HEK293T (cell line): ENCODE measurements at regions not wholly inside any gene's neighbourhood (a gene's known extent, or its start where the extent isn't known, plus 50 kb on each side); places are given as distances from the start of the nearest gene placed in this dataset.

ENCODE experiments used
- ARNT ChIP-seq: fragments of 450-650 bp; IDR thresholded peaks from 2 replicates; pipeline ENCODE4 v1.6.1; 2017; ENCODE audit warnings: mild to moderate bottlenecking
- BHLHE40 ChIP-seq: fragments of 450-650 bp; IDR thresholded peaks from 2 replicates; pipeline ENCODE4 v1.6.1; 2016; ENCODE audit warnings: mild to moderate bottlenecking, moderate library complexity, borderline replicate concordance
- ELF4 ChIP-seq: fragments of 450-650 bp; IDR thresholded peaks from 2 replicates; pipeline ENCODE4 v1.6.1; 2017; ENCODE audit warnings: antibody characterized with exemption
- FOXA1 ChIP-seq: fragments of 450-650 bp; IDR thresholded peaks from 2 replicates; pipeline ENCODE4 v1.6.1; 2016; ENCODE audit warnings: mild to moderate bottlenecking
- FOXK2 ChIP-seq: fragments of 450-650 bp; IDR thresholded peaks from 2 replicates; pipeline ENCODE4 v1.6.1; 2016; ENCODE audit warnings: mild to moderate bottlenecking
- FOXM1 ChIP-seq: fragments of 450-650 bp; IDR thresholded peaks from 2 replicates; pipeline ENCODE4 v1.6.1; 2017; ENCODE audit warnings: mild to moderate bottlenecking, borderline replicate concordance
- HDGF ChIP-seq: fragments of 450-650 bp; IDR thresholded peaks from 2 replicates; pipeline ENCODE4 v1.6.1; 2017; ENCODE audit warnings: antibody characterized with exemption, borderline replicate concordance
- L3MBTL2 ChIP-seq: fragments of 450-650 bp; conservative IDR thresholded peaks from 2 replicates; pipeline ENCODE4 v1.6.1; 2016; ENCODE audit warnings: mild to moderate bottlenecking
- NFRKB ChIP-seq: fragments of 450-650 bp; IDR thresholded peaks from 2 replicates; pipeline ENCODE4 v1.6.1; 2016; ENCODE audit warnings: mild to moderate bottlenecking, moderate library complexity
- SP1 ChIP-seq: fragments of 450-650 bp; IDR thresholded peaks from 2 replicates; pipeline ENCODE4 v1.6.1; 2017
- SUZ12 ChIP-seq: fragments of 450-650 bp; IDR thresholded peaks from 2 replicates; pipeline ENCODE4 v1.6.1; 2016; ENCODE audit warnings: mild to moderate bottlenecking

GRCh38 chr5:18238321-18238720 is 604.1 kb downstream of the TAF11L14 start:
- TF ChIP-seq HDGF (no peak), NFRKB (no peak), ARNT (no peak), ELF4 (no peak), FOXA1 (no peak), SUZ12 (no peak), SP1 (no peak), FOXK2 (no peak), FOXM1 (no peak), L3MBTL2 (no peak), BHLHE40 (no peak)
